Endodermal cell (in vitro differentiated cells): ENCODE measurements at regions not wholly inside any gene's neighbourhood (a gene's known extent, or its start where the extent isn't known, plus 50 kb on each side); places are given as distances from the start of the nearest gene placed in this dataset.

Experiments
- DNase-seq: peaks from one replicate; pipeline ENCODE4 v3.0.0-alpha.2; 2017
- H3K27ac ChIP-seq: 2 replicates; pipeline ENCODE4 v1.5.1; 2013; ENCODE audit warnings: mild to moderate bottlenecking, low read depth, low read length, moderate library complexity
- H3K27me3 ChIP-seq: 2 replicates; pipeline ENCODE4 v1.6.1; 2013; ENCODE audit warnings: mild to moderate bottlenecking, low read length, moderate library complexity; ENCODE audit not compliant: insufficient read depth, control insufficient read depth, poor library complexity, severe bottlenecking
- H3K36me3 ChIP-seq: 2 replicates; pipeline ENCODE4 v1.7.0; 2013; ENCODE audit warnings: mild to moderate bottlenecking, low read length, moderate library complexity; ENCODE audit not compliant: control insufficient read depth, insufficient read depth
- H3K4me1 ChIP-seq: one replicate; pipeline ENCODE4 v1.7.0; 2013; ENCODE audit warnings: low read length; ENCODE audit not compliant: control insufficient read depth, insufficient read depth
- H3K4me3 ChIP-seq: 2 replicates; pipeline ENCODE4 v1.5.1; 2013; ENCODE audit warnings: mild to moderate bottlenecking, low read length, moderate library complexity
- H3K9ac ChIP-seq: 2 replicates; pipeline ENCODE4 v1.6.1; 2013; ENCODE audit warnings: mild to moderate bottlenecking, low read length, moderate library complexity; ENCODE audit not compliant: poor library complexity, severe bottlenecking; ENCODE audit errors: extremely low read depth
- H3K9me3 ChIP-seq: 2 replicates; pipeline ENCODE4 v1.6.1; 2013; ENCODE audit warnings: mild to moderate bottlenecking, low read length, moderate library complexity; ENCODE audit not compliant: control insufficient read depth
- H3K27ac Mint-ChIP-seq: 2 replicates; pipeline ENCODE4 v1.8.0; 2020; ENCODE audit warnings: mixed read lengths
- H3K27me3 Mint-ChIP-seq: 2 replicates; pipeline ENCODE4 v1.8.0; 2021; ENCODE audit warnings: mild to moderate bottlenecking, mixed read lengths; ENCODE audit not compliant: insufficient read depth
- H3K36me3 Mint-ChIP-seq: 2 replicates; pipeline ENCODE4 v1.8.0; 2020; ENCODE audit warnings: low read depth, mixed read lengths
- H3K4me1 Mint-ChIP-seq: 2 replicates; pipeline ENCODE4 v1.8.0; 2020; ENCODE audit warnings: mixed read lengths
- H3K4me3 Mint-ChIP-seq: 2 replicates; pipeline ENCODE4 v1.8.0; 2020; ENCODE audit warnings: mild to moderate bottlenecking, moderate library complexity, mixed read lengths
- H3K9me3 Mint-ChIP-seq: 2 replicates; pipeline ENCODE4 v1.8.0; 2020; ENCODE audit warnings: mild to moderate bottlenecking, mixed read lengths
- WGBS, 2 experiments: methylation state at CpG; one replicate each; pipeline versions ENCODE4 v1.1.5 to v1.1.7; 2013; ENCODE audit warnings: missing lambda C conversion rate in 2 of 2, mixed read lengths in 1 of 2; ENCODE audit not compliant: insufficient coverage in 1 of 2, insufficient read length in 1 of 2; 5-methylcytosine and 5-hydroxymethylcytosine counted together
- TF ChIP-seq, protein P1 (sequence below): fragments of 200-600 bp; sonication (generic); conservative IDR thresholded peaks from 2 replicates; pipeline ENCODE4 v1.5.0; 2021; ENCODE audit warnings: antibody characterized with exemption, mild to moderate bottlenecking

DNA sequence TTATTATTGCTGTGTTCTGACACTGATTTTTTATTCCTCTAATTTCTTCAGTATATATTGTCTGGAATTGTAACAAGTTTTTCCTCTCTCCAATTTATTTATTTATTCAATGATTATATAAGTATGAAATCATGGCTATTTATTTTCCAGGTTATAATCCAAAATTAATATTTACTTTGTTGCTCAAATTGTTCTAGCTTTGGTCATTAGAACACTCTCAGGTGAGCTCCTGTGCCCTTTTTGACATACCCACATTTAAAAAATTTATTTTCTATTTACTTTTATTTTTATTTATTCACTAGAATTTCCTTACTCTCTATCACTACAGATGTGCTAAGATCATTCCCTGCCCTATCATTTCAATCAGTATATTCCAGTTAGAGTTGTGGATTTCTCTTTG, 70.2 kb downstream of the PPP1R2C start:
- Histone ChIP-seq H3K9ac (no peak overlapping the region), H3K4me1 (no peaks in the 10 kb centered on the region), H3K27ac (no peak overlapping the region), H3K36me3 (no peaks in the 10 kb centered on the region), H3K4me3 (no peak overlapping the region), H3K9me3 (no peaks in the 10 kb centered on the region), H3K27me3 (no peaks in the 10 kb centered on the region)
- Mint-ChIP-seq H3K4me3 (no peak overlapping the region), H3K36me3 (no peaks in the 10 kb centered on the region), H3K9me3 (peaks cover 1% of the 10 kb centered on the region), H3K27me3 (no peaks in the 10 kb centered on the region), H3K4me1 (peaks cover 11% of the 10 kb centered on the region), H3K27ac (no peak overlapping the region)
- DNase-seq = no peak
- TF ChIP-seq, protein P1, sequence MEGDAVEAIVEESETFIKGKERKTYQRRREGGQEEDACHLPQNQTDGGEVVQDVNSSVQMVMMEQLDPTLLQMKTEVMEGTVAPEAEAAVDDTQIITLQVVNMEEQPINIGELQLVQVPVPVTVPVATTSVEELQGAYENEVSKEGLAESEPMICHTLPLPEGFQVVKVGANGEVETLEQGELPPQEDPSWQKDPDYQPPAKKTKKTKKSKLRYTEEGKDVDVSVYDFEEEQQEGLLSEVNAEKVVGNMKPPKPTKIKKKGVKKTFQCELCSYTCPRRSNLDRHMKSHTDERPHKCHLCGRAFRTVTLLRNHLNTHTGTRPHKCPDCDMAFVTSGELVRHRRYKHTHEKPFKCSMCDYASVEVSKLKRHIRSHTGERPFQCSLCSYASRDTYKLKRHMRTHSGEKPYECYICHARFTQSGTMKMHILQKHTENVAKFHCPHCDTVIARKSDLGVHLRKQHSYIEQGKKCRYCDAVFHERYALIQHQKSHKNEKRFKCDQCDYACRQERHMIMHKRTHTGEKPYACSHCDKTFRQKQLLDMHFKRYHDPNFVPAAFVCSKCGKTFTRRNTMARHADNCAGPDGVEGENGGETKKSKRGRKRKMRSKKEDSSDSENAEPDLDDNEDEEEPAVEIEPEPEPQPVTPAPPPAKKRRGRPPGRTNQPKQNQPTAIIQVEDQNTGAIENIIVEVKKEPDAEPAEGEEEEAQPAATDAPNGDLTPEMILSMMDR = no peak

- H3K4me1 Mint-ChIP-seq = peaks cover 2% of the 10 kb centered on the region
- H3K36me3 Mint-ChIP-seq = no peaks in the 10 kb centered on the region
- TF ChIP-seq, protein P1 = no peak
- H3K9me3 Mint-ChIP-seq = peaks cover 4% of the 10 kb centered on the region
- WGBS, 2 experiments = 60% methylated on average over 1 of the region's 2 CpGs; no CpG with 5 or more reads in 1 of the 2 experiments
- H3K27ac Mint-ChIP-seq = no peak overlapping the region
- no peak overlapping the region for H3K4me3 ChIP-seq
- H3K36me3 ChIP-seq = no peaks in the 10 kb centered on the region
- no peaks in the 10 kb centered on the region for H3K4me1 ChIP-seq
- H3K9me3 ChIP-seq = no peaks in the 10 kb centered on the region
- H3K27ac ChIP-seq = no peak overlapping the region
- H3K27me3 ChIP-seq = no peaks in the 10 kb centered on the region
- no peak overlapping the region for H3K4me3 Mint-ChIP-seq
- H3K9ac ChIP-seq = no peak overlapping the region
- no peaks in the 10 kb centered on the region for H3K27me3 Mint-ChIP-seq
- DNase-seq = no peak
Measured at GRCh38 chrX:42704454-42704853, 73.5 kb downstream of the PPP1R2C start.

- Mint-ChIP-seq H3K9me3 (peaks cover 3% of the 10 kb centered on the region), H3K36me3 (no peaks in the 10 kb centered on the region), H3K4me3 (no peak overlapping the region), H3K27ac (no peak overlapping the region), H3K27me3 (no peaks in the 10 kb centered on the region), H3K4me1 (peaks cover 5% of the 10 kb centered on the region)
- DNase-seq = no peak
- Histone ChIP-seq H3K4me1 (no peaks in the 10 kb centered on the region), H3K36me3 (no peaks in the 10 kb centered on the region), H3K9me3 (no peaks in the 10 kb centered on the region), H3K9ac (no peak overlapping the region), H3K27ac (no peak overlapping the region), H3K27me3 (no peaks in the 10 kb centered on the region), H3K4me3 (no peak overlapping the region)
- TF ChIP-seq, protein P1 = no peak
- WGBS, 2 experiments = 81% methylated on average over 2 of the region's 3 CpGs; no CpG with 5 or more reads in 1 of the 2 experiments
Measured at GRCh38 chrX:42697544-42697943, 80.4 kb downstream of the PPP1R2C start.
